GM12865 (cell line): ENCODE measurements at regions not wholly inside any gene's neighbourhood (a gene's known extent, or its start where the extent isn't known, plus 50 kb on each side); places are given as distances from the start of the nearest gene placed in this dataset.
"Not testable (repeated sequence)": the region's sequence is repeated elsewhere in the genome, so short reads cannot be mapped to it uniquely, and the experiment has no call there.

Experiments
- DNase-seq: peaks from one replicate; pipeline ENCODE4 v3.0.0; 2010; ENCODE audit warnings: low read depth
- H3K4me3 ChIP-seq: 2 replicates; pipeline ENCODE4 v1.5.1; 2011; ENCODE audit warnings: mild to moderate bottlenecking, low read depth, low read length, control low read depth
- CTCF ChIP-seq: IDR thresholded peaks from 2 replicates; pipeline ENCODE4 v1.5.1; 2011; ENCODE audit warnings: low read length, control low read depth, low read depth, inconsistent platforms; ENCODE audit not compliant: insufficient read depth; ENCODE audit errors: missing control alignments

- no peak for DNase-seq
- no peak for TF ChIP-seq CTCF
- no peak overlapping the region for H3K4me3 ChIP-seq
Observed at GRCh38 chr3:70635301-70635700, 322.9 kb upstream of the MDFIC2 start.

- no peak for TF ChIP-seq CTCF
- DNase-seq, result no peak
- H3K4me3 ChIP-seq, result no peak overlapping the region
Observed at GRCh38 chr3:70631716-70632307, 319.4 kb upstream of the MDFIC2 start.

GRCh38 chr3:70621451-70621850, 309.0 kb upstream of the MDFIC2 start:
- no peak overlapping the region for H3K4me3 ChIP-seq
- no peak for TF ChIP-seq CTCF

GRCh38 chr3:70620956-70621355, 308.5 kb upstream of the MDFIC2 start:
- no peak overlapping the region for H3K4me3 ChIP-seq
- no peak for TF ChIP-seq CTCF
- DNase-seq, result no peak

More at GRCh38 chr3:70621451-70621850, 309.0 kb upstream of the MDFIC2 start:
- no peak for DNase-seq

GRCh38 chr3:70620367-70620766, 307.9 kb upstream of the MDFIC2 start:
- no peak for DNase-seq
- no peak for TF ChIP-seq CTCF
- no peak overlapping the region for H3K4me3 ChIP-seq

GRCh38 chr3:70618151-70618550, 305.7 kb upstream of the MDFIC2 start:
- DNase-seq, result no peak
- no peak overlapping the region for H3K4me3 ChIP-seq
- TF ChIP-seq CTCF, result no peak

GRCh38 chr3:70617349-70617748, 304.9 kb upstream of the MDFIC2 start:
- DNase-seq, H3K4me3 ChIP-seq: not testable (repeated sequence)
